Large intestine (tissue), 3 donors: ENCODE measurements at regions not wholly inside any gene's neighbourhood (a gene's known extent, or its start where the extent isn't known, plus 50 kb on each side); places are given as distances from the start of the nearest gene placed in this dataset.

Source experiments
- DNase-seq, 2 donors: peaks; one replicate each; pipeline versions ENCODE4 v3.0.0 to v3.0.0-alpha.2; 2013
- H3K27ac ChIP-seq: one replicate; pipeline ENCODE4 v1.5.1; 2013; ENCODE audit warnings: low read length
- H3K27me3 ChIP-seq: 2 replicates; pipeline ENCODE4 v1.6.1; 2013; ENCODE audit warnings: low read length; ENCODE audit not compliant: control insufficient read depth, insufficient read depth
- H3K36me3 ChIP-seq: 2 replicates; pipeline ENCODE4 v1.6.1; 2013; ENCODE audit warnings: low read length; ENCODE audit not compliant: control insufficient read depth, insufficient read depth
- H3K4me1 ChIP-seq: one replicate; pipeline ENCODE4 v1.6.1; 2013; ENCODE audit warnings: low read length; ENCODE audit not compliant: control insufficient read depth, insufficient read depth
- H3K4me3 ChIP-seq: one replicate; pipeline ENCODE4 v1.5.1; 2013; ENCODE audit warnings: low read length
- H3K9me3 ChIP-seq: one replicate; pipeline ENCODE4 v1.6.1; 2013; ENCODE audit warnings: mild to moderate bottlenecking, low read depth, low read length, moderate library complexity; ENCODE audit not compliant: control insufficient read depth
- WGBS: methylation state at CpG from one replicate; pipeline ENCODE4 v1.1.5; 2013; ENCODE audit warnings: low lambda C conversion rate; ENCODE audit not compliant: insufficient coverage; 5-methylcytosine and 5-hydroxymethylcytosine counted together

DNA sequence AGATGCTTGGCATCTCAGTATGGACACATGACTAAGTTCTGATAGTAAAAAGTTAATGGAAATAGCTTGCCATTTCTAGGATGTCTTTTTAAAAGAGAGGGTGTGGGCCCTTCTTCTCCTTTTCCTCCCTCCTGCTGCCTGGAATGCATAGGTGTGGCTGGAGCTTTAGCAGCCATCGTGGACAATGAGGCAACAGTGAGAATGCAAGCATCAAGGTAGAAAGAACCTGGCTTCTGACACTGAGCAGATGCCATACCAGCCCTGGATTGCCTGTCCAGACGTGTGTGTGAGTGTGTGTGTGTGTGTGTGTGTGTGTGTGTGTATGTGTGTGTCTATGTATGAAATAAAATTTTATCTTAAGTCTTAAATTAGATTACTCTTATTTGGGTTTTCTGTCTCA is 660.1 kb downstream of the XIRP2 start:
- H3K4me1 ChIP-seq, result no peaks in the 10 kb centered on the region
- DNase-seq, result no peak
- H3K36me3 ChIP-seq, result no peaks in the 10 kb centered on the region
- no peak overlapping the region for H3K4me3 ChIP-seq
- H3K9me3 ChIP-seq, result no peaks in the 10 kb centered on the region
- WGBS, result no CpG with 5 or more reads among the region's 2 CpGs
- no peak overlapping the region for H3K27ac ChIP-seq
- no peaks in the 10 kb centered on the region for H3K27me3 ChIP-seq

- no peaks in the 10 kb centered on the region for H3K9me3 ChIP-seq
- no peak overlapping the region for H3K27ac ChIP-seq
- no peaks in the 10 kb centered on the region for H3K36me3 ChIP-seq
- no peak overlapping the region for H3K4me3 ChIP-seq
- no peaks in the 10 kb centered on the region for H3K4me1 ChIP-seq
- no peaks in the 10 kb centered on the region for H3K27me3 ChIP-seq
- no peak for DNase-seq
- no CpG with 5 or more reads among the region's 19 CpGs for WGBS
Observed at GRCh38 chr2:167544602-167545001, 656.3 kb downstream of the XIRP2 start.

- Histone ChIP-seq H3K27me3 (no peaks in the 10 kb centered on the region), H3K9me3 (no peaks in the 10 kb centered on the region), H3K4me3 (no peak overlapping the region), H3K4me1 (no peaks in the 10 kb centered on the region), H3K27ac (no peak overlapping the region), H3K36me3 (no peaks in the 10 kb centered on the region)
- 100% methylated on average over 1 of the region's 4 CpGs for WGBS
- DNase-seq, result no peak
Observed at GRCh38 chr2:167543721-167544120, 655.4 kb downstream of the XIRP2 start.

DNA sequence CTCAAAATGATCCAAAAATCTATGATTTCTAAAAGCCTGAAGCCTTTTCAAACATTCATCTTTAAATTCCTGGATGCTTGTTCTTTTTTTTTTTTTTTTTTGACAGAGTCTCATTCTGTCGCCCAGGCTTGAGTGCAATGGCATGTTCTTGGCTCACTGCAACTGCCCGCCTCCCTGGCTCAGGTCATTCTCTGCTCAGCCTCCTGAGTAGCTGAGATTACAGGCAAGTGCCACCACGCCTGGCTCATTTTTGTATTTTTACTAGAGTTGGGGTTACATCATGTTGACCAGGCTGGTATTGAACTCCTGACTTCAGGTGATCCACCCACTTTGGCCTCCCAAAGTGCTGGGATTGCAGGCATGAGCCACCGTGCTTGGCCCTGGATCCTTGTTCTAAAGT is 649.5 kb downstream of the XIRP2 start:
- no CpG with 5 or more reads among the region's 4 CpGs for WGBS
- H3K4me1 ChIP-seq, result no peaks in the 10 kb centered on the region
- H3K9me3 ChIP-seq, result no peaks in the 10 kb centered on the region
- no peaks in the 10 kb centered on the region for H3K36me3 ChIP-seq
- no peaks in the 10 kb centered on the region for H3K27me3 ChIP-seq
- H3K27ac ChIP-seq, result no peak overlapping the region
- no peak overlapping the region for H3K4me3 ChIP-seq
- no peak for DNase-seq

DNA sequence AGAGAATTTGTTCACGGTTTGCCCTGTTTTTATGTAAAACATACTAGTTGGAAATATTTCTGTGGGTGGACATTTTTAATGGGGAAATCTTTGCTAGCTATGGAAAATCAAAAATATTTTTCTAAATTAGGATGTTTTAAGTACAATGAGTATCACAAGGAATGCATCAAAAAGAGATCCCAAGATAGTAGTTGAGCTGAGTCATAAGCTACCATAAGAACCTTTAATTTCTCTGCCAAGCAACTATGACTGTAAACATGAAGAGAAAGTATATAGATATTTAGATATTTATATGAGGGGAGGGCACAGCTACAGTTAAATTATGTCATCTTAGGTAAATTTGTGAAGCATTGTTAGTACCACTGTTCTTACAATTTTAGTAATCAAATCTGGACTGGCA is 646.2 kb downstream of the XIRP2 start:
- DNase-seq, result no peak
- Histone ChIP-seq H3K27me3 (no peaks in the 10 kb centered on the region), H3K4me3 (no peak overlapping the region), H3K9me3 (no peaks in the 10 kb centered on the region), H3K27ac (no peak overlapping the region), H3K36me3 (no peaks in the 10 kb centered on the region), H3K4me1 (no peaks in the 10 kb centered on the region)
- 100% methylated on average over 1 of the region's 1 CpG for WGBS

GRCh38 chr2:167524786-167525185 is 636.5 kb downstream of the XIRP2 start:
- Histone ChIP-seq H3K27ac (no peak overlapping the region), H3K9me3 (no peaks in the 10 kb centered on the region), H3K36me3 (no peaks in the 10 kb centered on the region), H3K4me1 (no peaks in the 10 kb centered on the region), H3K4me3 (no peak overlapping the region), H3K27me3 (no peaks in the 10 kb centered on the region)
- no CpG with 5 or more reads among the region's 2 CpGs for WGBS
- no peak for DNase-seq

- Histone ChIP-seq H3K27ac (no peak overlapping the region), H3K9me3 (no peaks in the 10 kb centered on the region), H3K36me3 (no peaks in the 10 kb centered on the region), H3K27me3 (no peaks in the 10 kb centered on the region), H3K4me1 (no peaks in the 10 kb centered on the region), H3K4me3 (no peak overlapping the region)
- no CpG with 5 or more reads among the region's 2 CpGs for WGBS
- no peak for DNase-seq
Observed at GRCh38 chr2:167510071-167510759, 621.9 kb downstream of the XIRP2 start.

GRCh38 chr2:167509586-167509985 is 621.3 kb downstream of the XIRP2 start:
- Histone ChIP-seq H3K4me1 (no peaks in the 10 kb centered on the region), H3K4me3 (no peak overlapping the region), H3K27ac (no peak overlapping the region), H3K9me3 (no peaks in the 10 kb centered on the region), H3K36me3 (no peaks in the 10 kb centered on the region), H3K27me3 (no peaks in the 10 kb centered on the region)
- 35% methylated on average over 3 of the region's 4 CpGs for WGBS
- DNase-seq, result peak in 1 of 2 donors; percentile 5

- no peaks in the 10 kb centered on the region for H3K36me3 ChIP-seq
- no peaks in the 10 kb centered on the region for H3K27me3 ChIP-seq
- H3K4me1 ChIP-seq, result no peaks in the 10 kb centered on the region
- no peaks in the 10 kb centered on the region for H3K9me3 ChIP-seq
- DNase-seq, result no peak
- no peak overlapping the region for H3K4me3 ChIP-seq
- H3K27ac ChIP-seq, result no peak overlapping the region
- WGBS, result 50% methylated on average over 1 of the region's 1 CpG
Observed at GRCh38 chr2:167508709-167509108, 620.4 kb downstream of the XIRP2 start.

DNA sequence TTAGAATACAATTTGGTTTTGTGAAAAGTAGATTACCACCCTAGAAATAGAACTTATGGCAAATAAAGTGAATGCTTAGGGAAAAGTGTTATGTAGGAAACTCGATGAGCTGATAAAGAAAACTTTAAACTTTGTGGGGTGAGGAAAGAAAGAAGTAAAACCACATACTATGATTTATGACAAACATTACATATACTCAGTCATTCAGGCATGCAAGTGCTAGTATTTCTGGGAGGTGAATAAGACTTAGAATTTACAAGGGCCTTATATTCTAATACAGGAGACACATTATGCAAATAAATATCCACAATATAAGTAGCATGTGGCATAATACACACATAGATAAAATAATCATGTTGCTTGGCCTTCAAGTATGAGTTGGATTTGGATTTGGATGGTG is 618.1 kb downstream of the XIRP2 start:
- DNase-seq, result no peak
- H3K36me3 ChIP-seq, result no peaks in the 10 kb centered on the region
- no peak overlapping the region for H3K4me3 ChIP-seq
- H3K9me3 ChIP-seq, result no peaks in the 10 kb centered on the region
- H3K4me1 ChIP-seq, result no peaks in the 10 kb centered on the region
- H3K27ac ChIP-seq, result no peak overlapping the region
- H3K27me3 ChIP-seq, result no peaks in the 10 kb centered on the region
- 100% methylated on average over 1 of the region's 1 CpG for WGBS

DNA sequence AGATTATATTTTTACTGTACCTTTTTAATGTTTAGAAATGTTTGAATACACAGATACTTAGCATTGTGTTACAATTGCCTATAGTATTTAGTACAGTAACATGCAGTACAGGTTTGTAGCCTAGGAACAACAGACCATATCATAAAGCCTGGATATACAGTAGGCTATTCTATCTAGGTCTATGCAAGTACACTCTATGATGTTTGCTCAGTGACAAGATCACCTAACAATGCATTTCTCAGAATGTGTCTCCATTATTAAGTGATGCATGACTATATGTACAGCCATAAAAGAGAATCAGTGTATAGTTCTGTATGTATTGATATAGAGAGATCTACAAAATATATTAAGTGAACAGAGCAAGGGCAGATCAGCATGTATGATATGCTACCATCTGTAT is 616.4 kb downstream of the XIRP2 start:
- Histone ChIP-seq H3K36me3 (no peaks in the 10 kb centered on the region), H3K4me3 (no peak overlapping the region), H3K4me1 (no peaks in the 10 kb centered on the region), H3K27me3 (no peaks in the 10 kb centered on the region), H3K27ac (no peak overlapping the region), H3K9me3 (no peaks in the 10 kb centered on the region)
- DNase-seq, result no peak
